Cardiac muscle cell (in vitro differentiated cells and primary cell): ENCODE measurements at regions not wholly inside any gene's neighbourhood (a gene's known extent, or its start where the extent isn't known, plus 50 kb on each side); places are given as distances from the start of the nearest gene placed in this dataset.
A peak's percentile ranks its signal among the peaks of the same experiment; 100 is the strongest.

Experiments
- DNase-seq, 2 donors: peaks; one replicate each; pipeline versions ENCODE4 v3.0.0 to v3.0.0-alpha.2; 2010 to 2017; ENCODE audit warnings: low read depth in 1 of 2, low spot score in 1 of 2
- H3K27ac ChIP-seq: fragments of 200-600 bp; sonication (generic); 2 replicates; pipeline ENCODE4 v1.5.1; 2016
- H3K27me3 ChIP-seq: fragments of 200-600 bp; sonication (generic); 2 replicates; pipeline ENCODE4 v1.6.0; 2016; ENCODE audit warnings: control low read depth
- H3K36me3 ChIP-seq: fragments of 200-600 bp; sonication (generic); 2 replicates; pipeline ENCODE4 v1.5.1; 2016; ENCODE audit warnings: control low read depth
- H3K4me1 ChIP-seq: fragments of 200-600 bp; sonication (generic); 2 replicates; pipeline ENCODE4 v1.8.1; 2017; ENCODE audit warnings: low read depth, mild to moderate bottlenecking, mixed run types
- H3K4me3 ChIP-seq: fragments of 200-600 bp; sonication (generic); 2 replicates; pipeline ENCODE4 v1.5.1; 2016; ENCODE audit warnings: mild to moderate bottlenecking
- H3K9me3 ChIP-seq: fragments of 200-600 bp; sonication (generic); 2 replicates; pipeline ENCODE4 v1.5.1; 2017; ENCODE audit warnings: low read depth, mild to moderate bottlenecking, control low read depth
- TF ChIP-seq, protein P1 (sequence below): IDR thresholded peaks from 2 replicates; pipeline ENCODE4 v1.5.1; 2012; ENCODE audit warnings: low read depth, mild to moderate bottlenecking, low read length

DNA sequence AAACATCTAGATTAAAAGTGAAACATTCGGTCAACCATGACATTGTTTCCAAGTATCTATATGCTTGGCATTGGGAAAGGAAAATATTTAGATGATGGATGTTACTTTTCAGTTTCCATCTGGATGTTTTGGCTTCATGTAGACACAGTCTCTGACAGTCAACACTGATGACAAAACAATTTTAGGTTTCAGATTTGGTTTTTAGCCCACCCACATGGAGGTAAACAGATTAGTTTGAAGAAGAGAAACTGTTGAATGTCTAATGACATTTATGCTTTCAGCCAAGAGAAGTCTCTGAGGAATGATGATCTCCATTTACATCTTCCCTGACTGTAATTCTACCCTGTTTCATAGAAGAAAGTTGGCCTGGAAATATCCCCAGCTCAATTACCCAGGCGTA, 379.1 kb downstream of the SLITRK6 start:
- TF ChIP-seq, protein P1, sequence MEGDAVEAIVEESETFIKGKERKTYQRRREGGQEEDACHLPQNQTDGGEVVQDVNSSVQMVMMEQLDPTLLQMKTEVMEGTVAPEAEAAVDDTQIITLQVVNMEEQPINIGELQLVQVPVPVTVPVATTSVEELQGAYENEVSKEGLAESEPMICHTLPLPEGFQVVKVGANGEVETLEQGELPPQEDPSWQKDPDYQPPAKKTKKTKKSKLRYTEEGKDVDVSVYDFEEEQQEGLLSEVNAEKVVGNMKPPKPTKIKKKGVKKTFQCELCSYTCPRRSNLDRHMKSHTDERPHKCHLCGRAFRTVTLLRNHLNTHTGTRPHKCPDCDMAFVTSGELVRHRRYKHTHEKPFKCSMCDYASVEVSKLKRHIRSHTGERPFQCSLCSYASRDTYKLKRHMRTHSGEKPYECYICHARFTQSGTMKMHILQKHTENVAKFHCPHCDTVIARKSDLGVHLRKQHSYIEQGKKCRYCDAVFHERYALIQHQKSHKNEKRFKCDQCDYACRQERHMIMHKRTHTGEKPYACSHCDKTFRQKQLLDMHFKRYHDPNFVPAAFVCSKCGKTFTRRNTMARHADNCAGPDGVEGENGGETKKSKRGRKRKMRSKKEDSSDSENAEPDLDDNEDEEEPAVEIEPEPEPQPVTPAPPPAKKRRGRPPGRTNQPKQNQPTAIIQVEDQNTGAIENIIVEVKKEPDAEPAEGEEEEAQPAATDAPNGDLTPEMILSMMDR, result no peak
- no peaks in the 10 kb centered on the region for H3K4me1 ChIP-seq

DNA sequence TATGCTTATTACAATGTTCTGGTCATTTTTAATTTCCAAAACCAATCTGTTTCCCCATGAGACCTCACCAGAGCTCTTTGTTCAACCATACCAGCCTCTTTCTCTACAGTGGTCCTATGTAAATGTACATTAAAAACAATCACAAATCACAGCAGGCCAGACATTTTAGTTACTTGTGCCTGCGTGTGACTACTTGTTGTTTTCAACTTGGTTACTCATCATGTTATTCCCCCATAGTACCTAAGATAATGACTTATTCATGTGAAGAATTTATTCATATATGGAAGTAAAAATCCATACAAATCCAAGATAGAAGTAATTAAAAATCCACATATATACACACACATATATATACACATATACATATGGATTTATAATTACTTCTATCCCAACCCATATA, 379.6 kb downstream of the SLITRK6 start:
- no peaks in the 10 kb centered on the region for H3K9me3 ChIP-seq
- H3K27me3 ChIP-seq, result no peaks in the 10 kb centered on the region
- TF ChIP-seq, protein P1, result no peak
- H3K27ac ChIP-seq, result no peak overlapping the region
- no peak for DNase-seq
- H3K36me3 ChIP-seq, result no peaks in the 10 kb centered on the region
- H3K4me3 ChIP-seq, result no peak overlapping the region
- no peaks in the 10 kb centered on the region for H3K4me1 ChIP-seq

More for the DNA sequence above, 379.1 kb downstream of the SLITRK6 start:
- Histone ChIP-seq H3K27me3 (no peaks in the 10 kb centered on the region), H3K4me3 (no peak overlapping the region), H3K36me3 (no peaks in the 10 kb centered on the region), H3K27ac (no peak overlapping the region), H3K9me3 (no peaks in the 10 kb centered on the region)
- no peak for DNase-seq

DNA sequence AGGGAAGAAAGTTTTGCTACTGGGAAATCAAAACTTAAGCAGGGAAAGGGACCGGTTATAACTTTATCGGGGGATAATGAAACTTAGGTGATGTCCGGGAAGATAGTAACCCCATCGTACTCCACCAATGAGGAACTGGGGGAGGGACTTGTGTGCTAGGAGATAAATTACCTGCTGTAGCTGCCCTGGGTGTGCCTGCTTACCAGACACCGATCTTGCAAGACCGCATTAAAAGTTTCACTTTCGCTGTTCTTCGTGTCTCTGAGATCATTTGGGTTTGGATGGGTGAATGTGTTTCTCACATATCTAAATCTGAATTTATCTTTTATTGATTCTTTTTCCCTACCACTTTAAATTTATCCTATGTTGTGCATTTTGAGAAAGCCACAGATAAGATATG, 381.4 kb downstream of the SLITRK6 start:
- H3K36me3 ChIP-seq, result no peaks in the 10 kb centered on the region
- no peaks in the 10 kb centered on the region for H3K27me3 ChIP-seq
- H3K27ac ChIP-seq, result no peak overlapping the region
- DNase-seq, result no peak
- H3K4me3 ChIP-seq, result no peak overlapping the region
- no peaks in the 10 kb centered on the region for H3K9me3 ChIP-seq
- TF ChIP-seq, protein P1, result no peak
- H3K4me1 ChIP-seq, result no peaks in the 10 kb centered on the region

DNA sequence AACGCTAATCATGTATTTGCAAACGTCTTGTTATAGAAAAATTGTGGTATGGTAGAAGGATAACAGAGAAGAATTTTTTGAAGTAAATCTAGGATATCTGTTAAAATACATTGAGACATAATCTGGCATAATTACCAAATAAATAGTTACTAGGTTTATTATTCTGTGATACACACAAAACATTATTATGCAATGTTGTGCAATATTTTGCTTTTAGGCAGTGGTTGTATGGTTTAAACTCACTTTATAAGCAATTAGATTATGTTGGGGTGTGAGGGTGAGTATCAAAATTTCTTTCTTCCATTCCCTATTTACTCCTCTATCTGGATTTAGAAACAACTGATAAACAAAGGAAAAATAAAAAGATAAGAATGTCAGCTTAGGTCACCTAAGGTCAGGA, 385.6 kb downstream of the SLITRK6 start:
- Histone ChIP-seq H3K36me3 (no peaks in the 10 kb centered on the region), H3K4me3 (no peak overlapping the region), H3K27me3 (no peaks in the 10 kb centered on the region), H3K27ac (no peak overlapping the region), H3K9me3 (no peaks in the 10 kb centered on the region), H3K4me1 (no peaks in the 10 kb centered on the region)
- TF ChIP-seq, protein P1, result no peak
- no peak for DNase-seq

DNA sequence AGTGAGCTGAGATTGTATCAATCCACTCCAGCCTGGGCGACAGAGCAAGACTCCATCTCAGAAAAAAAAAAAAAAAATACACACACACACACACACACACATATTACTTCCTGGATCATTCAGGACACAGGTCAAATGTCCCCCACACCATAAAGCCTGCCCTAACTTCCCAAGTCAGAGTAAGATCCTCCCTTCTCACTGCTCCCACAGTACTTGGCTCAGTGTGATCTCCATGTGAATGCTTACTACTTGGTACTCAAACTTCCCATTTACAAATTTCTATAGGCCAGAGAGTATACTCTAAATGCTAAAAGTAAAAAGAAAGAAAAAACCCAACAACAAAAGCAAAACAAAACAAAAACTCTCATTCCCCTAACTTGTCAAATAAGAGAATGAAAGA, 386.8 kb downstream of the SLITRK6 start:
- Histone ChIP-seq H3K4me3 (no peak overlapping the region), H3K9me3 (no peaks in the 10 kb centered on the region), H3K4me1 (no peaks in the 10 kb centered on the region), H3K36me3 (no peaks in the 10 kb centered on the region), H3K27ac (no peak overlapping the region), H3K27me3 (no peaks in the 10 kb centered on the region)
- no peak for DNase-seq
- TF ChIP-seq, protein P1, result no peak

DNA sequence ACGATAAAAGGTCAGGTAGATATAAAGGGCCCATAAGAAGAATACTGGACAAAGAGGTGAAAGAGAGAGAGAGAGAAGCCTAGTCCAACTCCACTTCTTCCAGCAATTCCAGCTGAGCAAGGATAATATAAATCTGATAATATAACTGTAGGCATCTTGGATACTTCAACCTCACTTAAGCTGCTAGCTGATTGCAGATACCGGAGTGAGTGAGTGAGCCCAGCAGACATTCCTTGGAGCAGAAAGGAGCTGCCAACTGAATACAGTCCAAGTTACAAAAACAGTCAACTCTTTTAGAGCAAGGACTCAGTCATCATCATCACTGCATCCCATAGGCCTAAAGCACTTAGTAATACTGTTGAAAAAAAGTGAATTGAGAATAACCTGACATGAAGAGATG, 387.6 kb downstream of the SLITRK6 start:
- no peaks in the 10 kb centered on the region for H3K27me3 ChIP-seq
- TF ChIP-seq, protein P1, result no peak
- no peak overlapping the region for H3K4me3 ChIP-seq
- no peak overlapping the region for H3K27ac ChIP-seq
- no peaks in the 10 kb centered on the region for H3K9me3 ChIP-seq
- no peaks in the 10 kb centered on the region for H3K36me3 ChIP-seq
- DNase-seq, result peak in 1 of 2 donors; percentile 3
- H3K4me1 ChIP-seq, result no peaks in the 10 kb centered on the region
